ENCODE measurements at regions not wholly inside any gene's neighbourhood (a gene's known extent, or its start where the extent isn't known, plus 50 kb on each side); places are given as distances from the start of the nearest gene placed in this dataset.

GRCh38 chr12:125999628-126000027, 934.4 kb downstream of the AACS start:
- Histone ChIP-seq H3K9me3 (ENCODE audit: control insufficient read depth in 4 of 4, insufficient read depth in 3 of 4, low read length in 3 of 4) (peaks cover 0 to 9% (median 6%) of the 10 kb centered on the region in 4 donors), H3K27ac (ENCODE audit: low read depth in 1 of 2, low read length in 1 of 2) (no peak overlapping the region), H3K9ac (ENCODE audit: insufficient read depth in 1 of 2, low read length in 2 of 2) (no peak overlapping the region), H3K27me3 (ENCODE audit: control insufficient read depth in 3 of 3, insufficient read depth in 3 of 3, low read length in 2 of 3) (peaks cover 0 to 3% (median 0%) of the 10 kb centered on the region in 3 donors), H3K4me3 (no peak overlapping the region), H3K4me1 (ENCODE audit: control insufficient read depth in 5 of 5, insufficient read depth in 5 of 5, low read length in 5 of 5) (no peaks in the 10 kb centered on the region), H3K36me3 (ENCODE audit: control insufficient read depth in 4 of 4, insufficient read depth in 4 of 4, low read length in 4 of 4) (no peaks in the 10 kb centered on the region)
- WGBS, 2 donors, result 73 to 86% methylated on average over 7 of the region's 7 CpGs
- TF ChIP-seq CTCF (IDR thresholded peaks at IDR 0.05; ENCODE audit: control extremely low read depth, extremely low read depth), result no peak
- no peak for DNase-seq
- ATAC-seq (ENCODE audit: insufficient read depth, low FRiP score), result no peak

GRCh38 chr12:126019385-126019784, 954.1 kb downstream of the AACS start:
- 81 to 83% methylated on average over 6 of the region's 6 CpGs for WGBS, 2 donors
- no peak for ATAC-seq (ENCODE audit: insufficient read depth, low FRiP score)
- Histone ChIP-seq H3K27me3 (ENCODE audit: control insufficient read depth in 3 of 3, insufficient read depth in 3 of 3, low read length in 2 of 3) (no peaks in the 10 kb centered on the region), H3K36me3 (ENCODE audit: control insufficient read depth in 4 of 4, insufficient read depth in 4 of 4, low read length in 4 of 4) (no peaks in the 10 kb centered on the region), H3K27ac (ENCODE audit: low read depth in 1 of 2, low read length in 1 of 2) (no peak overlapping the region), H3K4me3 (no peak overlapping the region), H3K9me3 (ENCODE audit: control insufficient read depth in 4 of 4, insufficient read depth in 3 of 4, low read length in 3 of 4) (peaks cover 0 to 19% (median 7%) of the 10 kb centered on the region in 4 donors), H3K9ac (ENCODE audit: insufficient read depth in 1 of 2, low read length in 2 of 2) (no peak overlapping the region), H3K4me1 (ENCODE audit: control insufficient read depth in 5 of 5, insufficient read depth in 5 of 5, low read length in 5 of 5) (no peaks in the 10 kb centered on the region)
- no peak for TF ChIP-seq CTCF (IDR thresholded peaks at IDR 0.05; ENCODE audit: control extremely low read depth, extremely low read depth)
- DNase-seq, result no peak

- H3K9ac ChIP-seq (ENCODE audit: insufficient read depth in 1 of 2, low read length in 2 of 2), result no peak overlapping the region
- WGBS, 2 donors, result 70 to 75% methylated on average over 2 of the region's 2 CpGs
- peaks cover 0 to 19% (median 6%) of the 10 kb centered on the region in 4 donors for H3K9me3 ChIP-seq (ENCODE audit: control insufficient read depth in 4 of 4, insufficient read depth in 3 of 4, low read length in 3 of 4)
- no peak overlapping the region for H3K27ac ChIP-seq (ENCODE audit: low read depth in 1 of 2, low read length in 1 of 2)
- no peaks in the 10 kb centered on the region for H3K36me3 ChIP-seq (ENCODE audit: control insufficient read depth in 4 of 4, insufficient read depth in 4 of 4, low read length in 4 of 4)
- no peak overlapping the region for H3K4me3 ChIP-seq
- no peak for DNase-seq
- H3K4me1 ChIP-seq (ENCODE audit: control insufficient read depth in 5 of 5, insufficient read depth in 5 of 5, low read length in 5 of 5), result no peaks in the 10 kb centered on the region
- H3K27me3 ChIP-seq (ENCODE audit: control insufficient read depth in 3 of 3, insufficient read depth in 3 of 3, low read length in 2 of 3), result no peaks in the 10 kb centered on the region
- no peak for ATAC-seq (ENCODE audit: insufficient read depth, low FRiP score)
- TF ChIP-seq CTCF (IDR thresholded peaks at IDR 0.05; ENCODE audit: control extremely low read depth, extremely low read depth), result no peak
Observed at GRCh38 chr12:126021675-126022074, 956.4 kb downstream of the AACS start.

GRCh38 chr12:126027825-126028224, 962.6 kb downstream of the AACS start:
- no peak for TF ChIP-seq CTCF (IDR thresholded peaks at IDR 0.05; ENCODE audit: control extremely low read depth, extremely low read depth)
- no peaks in the 10 kb centered on the region for H3K4me1 ChIP-seq (ENCODE audit: control insufficient read depth in 5 of 5, insufficient read depth in 5 of 5, low read length in 5 of 5)
- no peak overlapping the region for H3K4me3 ChIP-seq
- H3K36me3 ChIP-seq (ENCODE audit: control insufficient read depth in 4 of 4, insufficient read depth in 4 of 4, low read length in 4 of 4), result no peaks in the 10 kb centered on the region
- no peak overlapping the region for H3K9ac ChIP-seq (ENCODE audit: insufficient read depth in 1 of 2, low read length in 2 of 2)
- ATAC-seq (ENCODE audit: insufficient read depth, low FRiP score) (no peak), DNase-seq (no peak)
- no peaks in the 10 kb centered on the region for H3K9me3 ChIP-seq (ENCODE audit: control insufficient read depth in 4 of 4, insufficient read depth in 3 of 4, low read length in 3 of 4)
- WGBS, 2 donors, result 84 to 94% methylated on average over 2 of the region's 2 CpGs
- no peak overlapping the region for H3K27ac ChIP-seq (ENCODE audit: low read depth in 1 of 2, low read length in 1 of 2)
- H3K27me3 ChIP-seq (ENCODE audit: control insufficient read depth in 3 of 3, insufficient read depth in 3 of 3, low read length in 2 of 3), result no peaks in the 10 kb centered on the region
